ENCODE measurements at regions not wholly inside any gene's neighbourhood (a gene's known extent, or its start where the extent isn't known, plus 50 kb on each side); places are given as distances from the start of the nearest gene placed in this dataset.
A peak's percentile ranks its signal among the peaks of the same experiment; 100 is the strongest.

GRCh38 chr2:241950413-241951315 lies 81.1 kb downstream of the RTP5 start:
- no peak for TF ChIP-seq MAFK (IDR thresholded peaks at IDR 0.05; ENCODE audit: low read depth, low read length)
- TF ChIP-seq POLR2A (IDR thresholded peaks at IDR 0.05; ENCODE audit: control extremely low read depth in 1 of 2, low read depth in 2 of 2, low read length in 2 of 2): no peak
- TF ChIP-seq RAD21 (IDR thresholded peaks at IDR 0.05 in 1 of 2, conservative IDR thresholded peaks at IDR 0.05 in 1 of 2; ENCODE audit: low read depth in 2 of 2, low read length in 2 of 2): peak; percentile 98 to 99

Measured in H1 (cell line).